GM06990 (cell line): ENCODE measurements at regions not wholly inside any gene's neighbourhood (a gene's known extent, or its start where the extent isn't known, plus 50 kb on each side); places are given as distances from the start of the nearest gene placed in this dataset.

Source experiments
- DNase-seq: peaks from one replicate; pipeline ENCODE4 v3.0.0-alpha.2; 2011; ENCODE audit not compliant: insufficient read length; ENCODE audit errors: extremely low read depth
- H3K27me3 ChIP-seq: replicated peaks from 2 replicates; pipeline ENCODE4 v1.6.0; 2011; ENCODE audit warnings: low read length; ENCODE audit not compliant: control insufficient read depth, insufficient read depth
- H3K36me3 ChIP-seq: 2 replicates; pipeline ENCODE4 v1.5.1; 2011; ENCODE audit warnings: low read length; ENCODE audit not compliant: control insufficient read depth, insufficient read depth
- H3K4me3 ChIP-seq: replicated peaks from 2 replicates; pipeline ENCODE4 v1.5.1; 2011; ENCODE audit warnings: low read depth, mild to moderate bottlenecking, control low read depth, low read length
- CTCF ChIP-seq: IDR thresholded peaks from 2 replicates; pipeline ENCODE4 v1.5.1; 2011; ENCODE audit warnings: low read length, control low read depth, mild to moderate bottlenecking, inconsistent platforms; ENCODE audit not compliant: insufficient read depth, poor library complexity, severe bottlenecking

GRCh38 chr5:68999181-68999580 is 94.6 kb upstream of the SLC30A5 start:
- Histone ChIP-seq H3K4me3 (no peak overlapping the region), H3K36me3 (no peaks in the 10 kb centered on the region), H3K27me3 (no peaks in the 10 kb centered on the region)
- DNase-seq = no peak
- no peak for TF ChIP-seq CTCF

GRCh38 chr5:69000216-69000919 is 93.4 kb upstream of the SLC30A5 start:
- Histone ChIP-seq H3K4me3 (no peak overlapping the region), H3K27me3 (no peaks in the 10 kb centered on the region), H3K36me3 (no peaks in the 10 kb centered on the region)
- no peak for DNase-seq
- no peak for TF ChIP-seq CTCF

- H3K27me3 ChIP-seq = no peaks in the 10 kb centered on the region
- no peaks in the 10 kb centered on the region for H3K36me3 ChIP-seq
- H3K4me3 ChIP-seq = no peak overlapping the region
- no peak for TF ChIP-seq CTCF
- DNase-seq = no peak
Measured at GRCh38 chr5:69000949-69001348, 92.9 kb upstream of the SLC30A5 start.

GRCh38 chr5:69001627-69002026 is 92.2 kb upstream of the SLC30A5 start:
- DNase-seq = no peak
- no peak for TF ChIP-seq CTCF
- Histone ChIP-seq H3K36me3 (no peaks in the 10 kb centered on the region), H3K4me3 (no peak overlapping the region), H3K27me3 (no peaks in the 10 kb centered on the region)

GRCh38 chr5:69004127-69004526 is 89.7 kb upstream of the SLC30A5 start:
- no peak overlapping the region for H3K4me3 ChIP-seq
- TF ChIP-seq CTCF = no peak
- no peaks in the 10 kb centered on the region for H3K36me3 ChIP-seq

GRCh38 chr5:69004676-69005075 is 89.1 kb upstream of the SLC30A5 start:
- Histone ChIP-seq H3K4me3 (no peak overlapping the region), H3K36me3 (no peaks in the 10 kb centered on the region), H3K27me3 (no peaks in the 10 kb centered on the region)
- no peak for DNase-seq
- no peak for TF ChIP-seq CTCF

More at GRCh38 chr5:69004127-69004526, 89.7 kb upstream of the SLC30A5 start:
- no peak for DNase-seq
- no peaks in the 10 kb centered on the region for H3K27me3 ChIP-seq
